Esophagus squamous epithelium (tissue), 5 donors: ENCODE measurements at regions not wholly inside any gene's neighbourhood (a gene's known extent, or its start where the extent isn't known, plus 50 kb on each side); places are given as distances from the start of the nearest gene placed in this dataset.

Source experiments
- DNase-seq: peaks from one replicate; lab custom pipeline; 2025; lab: John Stamatoyannopoulos, UW
- H3K27ac ChIP-seq, 4 donors: fragments of 200-600 bp; sonication (generic); one replicate each; pipeline ENCODE4 v1.5.1; 2016 to 2019; ENCODE audit warnings: mild to moderate bottlenecking in 1 of 4
- H3K27me3 ChIP-seq, 4 donors: fragments of 200-600 bp; sonication (generic); 1 replicate in 3 of 4; 2 replicates in 1 of 4; pipeline versions ENCODE4 v1.5.1 to v1.6.0; 2017 to 2021; ENCODE audit warnings: antibody characterized with exemption in 1 of 4
- H3K36me3 ChIP-seq, 3 donors: fragments of 200-600 bp; sonication (generic); one replicate each; pipeline ENCODE4 v1.5.1; 2016 to 2019
- H3K4me1 ChIP-seq, 3 donors: fragments of 200-600 bp; sonication (generic); one replicate each; pipeline ENCODE4 v1.5.1; 2017 to 2019
- H3K4me3 ChIP-seq, 4 donors: fragments of 200-600 bp; sonication (generic); 1 replicate in 3 of 4; 2 replicates in 1 of 4; pipeline ENCODE4 v1.5.1; 2016 to 2019; ENCODE audit warnings: mild to moderate bottlenecking in 2 of 4, moderate library complexity in 1 of 4
- H3K9me3 ChIP-seq, 3 donors: fragments of 200-600 bp; sonication (generic); one replicate each; pipeline ENCODE4 v1.5.1; 2016 to 2019
- CTCF ChIP-seq, 6 experiments: fragments of 450-650 bp in 4 of 6; fragments of 200-600 bp in 2 of 6; sonication (generic) in 2 of 6; IDR thresholded peaks; one replicate each; pipeline ENCODE4 v1.5.1; 2016 to 2019; ENCODE audit warnings: antibody characterized with exemption in 6 of 6, mild to moderate bottlenecking in 4 of 6, moderate library complexity in 4 of 6
- POLR2A ChIP-seq, 4 donors: fragments of 450-650 bp; IDR thresholded peaks; one replicate each; pipeline ENCODE4 v1.6.1; 2017; ENCODE audit warnings: antibody characterized with exemption in 4 of 4, mild to moderate bottlenecking in 4 of 4, moderate library complexity in 3 of 4
- WGBS, 2 donors: methylation state at CpG; one replicate each; pipeline ENCODE4 v1.1.5; 2018; 5-methylcytosine and 5-hydroxymethylcytosine counted together
- intact Hi-C: fragments of 100-400 bp; cut with DNase I; formaldehyde crosslinking; loops from one replicate; pipeline ENCODE4 v1.15.0; 2022
- donor health status: DM: yes; HTN: yes; CAD: no.

GRCh38 chr14:70269582-70269981 lies 80.8 kb upstream of the SLC8A3 start:
- Histone ChIP-seq H3K9me3 (no peaks in the 10 kb centered on the region), H3K27me3 (peaks cover 0 to 9% (median 0%) of the 10 kb centered on the region in 4 donors), H3K27ac (no peak overlapping the region), H3K4me3 (no peak overlapping the region), H3K4me1 (no peaks in the 10 kb centered on the region), H3K36me3 (no peaks in the 10 kb centered on the region)
- intact Hi-C loops, result no loop called here
- TF ChIP-seq CTCF (IDR thresholded peaks at IDR 0.05), result no peak
- no peak for TF ChIP-seq POLR2A (IDR thresholded peaks at IDR 0.05)
- 90% methylated on average over 1 of the region's 1 CpG; no CpG with 5 or more reads in 1 of the 2 donors for whole genome bisulfite sequencing, 2 donors
- DNase-seq, result no peak

- Histone ChIP-seq H3K27me3 (peaks cover 0 to 17% (median 0%) of the 10 kb centered on the region in 4 donors), H3K9me3 (no peaks in the 10 kb centered on the region), H3K4me3 (no peak overlapping the region), H3K27ac (no peak overlapping the region), H3K4me1 (no peaks in the 10 kb centered on the region), H3K36me3 (no peaks in the 10 kb centered on the region)
- DNase-seq, result no peak
- no peak for TF ChIP-seq CTCF (IDR thresholded peaks at IDR 0.05)
- 62 to 78% methylated on average over 2 of the region's 2 CpGs for WGBS, 2 donors
- intact Hi-C loops, result no loop called here
Observed at GRCh38 chr14:70268760-70269159, 80.0 kb upstream of the SLC8A3 start.

GRCh38 chr14:70266157-70266556 lies 77.4 kb upstream of the SLC8A3 start:
- intact Hi-C loops, result no loop called here
- Histone ChIP-seq H3K9me3 (no peaks in the 10 kb centered on the region), H3K4me3 (no peak overlapping the region), H3K4me1 (no peaks in the 10 kb centered on the region), H3K36me3 (no peaks in the 10 kb centered on the region), H3K27ac (no peak overlapping the region), H3K27me3 (peaks cover 0 to 21% (median 0%) of the 10 kb centered on the region in 4 donors)
- TF ChIP-seq CTCF (IDR thresholded peaks at IDR 0.05) (no peak), POLR2A (IDR thresholded peaks at IDR 0.05) (no peak)
- DNase-seq, result no peak
- WGBS, 2 donors, result 71 to 78% methylated on average over 2 of the region's 2 CpGs

GRCh38 chr14:70265422-70265821 lies 76.7 kb upstream of the SLC8A3 start:
- no peaks in the 10 kb centered on the region for H3K4me1 ChIP-seq
- no peak for TF ChIP-seq CTCF (IDR thresholded peaks at IDR 0.05)
- DNase-seq, result no peak
- no peak overlapping the region for H3K4me3 ChIP-seq
- peaks cover 0 to 27% (median 0%) of the 10 kb centered on the region in 4 donors for H3K27me3 ChIP-seq
- H3K27ac ChIP-seq, result no peak overlapping the region
- no peaks in the 10 kb centered on the region for H3K9me3 ChIP-seq
- no peaks in the 10 kb centered on the region for H3K36me3 ChIP-seq
- WGBS, 2 donors, result 64 to 75% methylated on average over 2 of the region's 2 CpGs
- intact Hi-C loops, result no loop called here

- TF ChIP-seq POLR2A (IDR thresholded peaks at IDR 0.05) (no peak), CTCF (IDR thresholded peaks at IDR 0.05) (no peak)
- no peak overlapping the region for H3K4me3 ChIP-seq
- 75 to 93% methylated on average over 1 of the region's 1 CpG for whole genome bisulfite sequencing, 2 donors
- H3K36me3 ChIP-seq, result no peaks in the 10 kb centered on the region
- H3K27me3 ChIP-seq, result peaks cover 0 to 53% (median 0%) of the 10 kb centered on the region in 4 donors
- H3K9me3 ChIP-seq, result no peaks in the 10 kb centered on the region
- H3K27ac ChIP-seq, result no peak overlapping the region
- H3K4me1 ChIP-seq, result peaks cover 0 to 10% (median 0%) of the 10 kb centered on the region in 3 donors
- intact Hi-C loops, result no loop called here
- DNase-seq, result no peak
Observed at GRCh38 chr14:70259420-70259819, 70.7 kb upstream of the SLC8A3 start.
